NCI-H1092 (cell line): ENCODE measurements at regions not wholly inside any gene's neighbourhood (a gene's known extent, or its start where the extent isn't known, plus 50 kb on each side); places are given as distances from the start of the nearest gene placed in this dataset.

Experiments used
- DNase-seq: peaks from one replicate; lab custom pipeline; 2025; lab: John Stamatoyannopoulos, UW

GRCh38 chr3:137204409-137204808, 246.6 kb downstream of the IL20RB start:
- no peak for DNase-seq

DNA sequence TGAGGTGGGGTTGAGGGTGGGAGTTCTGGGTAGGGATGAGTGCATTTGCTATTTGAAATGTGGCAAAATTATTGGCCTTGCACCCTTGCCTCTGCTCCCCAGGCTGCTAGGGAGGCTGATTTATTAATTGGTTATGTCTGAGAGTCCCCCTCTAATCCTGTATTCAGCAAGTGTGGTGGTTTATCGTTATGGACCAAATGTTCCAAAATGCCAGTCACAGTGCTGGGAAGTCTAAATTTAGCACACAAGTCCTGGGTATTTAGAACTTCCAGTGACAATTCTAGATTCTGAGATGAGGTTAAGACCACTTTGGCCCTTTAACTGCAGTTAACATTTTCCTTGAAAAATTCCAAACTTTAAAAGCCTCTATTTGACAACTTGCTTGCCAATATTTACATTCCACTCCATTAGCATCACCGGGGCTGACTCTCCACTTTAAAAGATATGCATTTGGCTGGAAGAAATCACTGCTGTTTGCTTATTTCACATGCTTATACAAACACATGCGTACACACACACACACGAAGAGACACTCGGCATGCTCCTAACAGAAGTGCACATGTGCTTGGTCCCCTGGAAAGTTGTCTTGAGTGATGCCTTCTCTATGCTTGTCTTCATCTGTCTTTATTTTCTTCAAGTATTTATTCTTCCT, 247.7 kb downstream of the IL20RB start:
- no peak for DNase-seq

DNA sequence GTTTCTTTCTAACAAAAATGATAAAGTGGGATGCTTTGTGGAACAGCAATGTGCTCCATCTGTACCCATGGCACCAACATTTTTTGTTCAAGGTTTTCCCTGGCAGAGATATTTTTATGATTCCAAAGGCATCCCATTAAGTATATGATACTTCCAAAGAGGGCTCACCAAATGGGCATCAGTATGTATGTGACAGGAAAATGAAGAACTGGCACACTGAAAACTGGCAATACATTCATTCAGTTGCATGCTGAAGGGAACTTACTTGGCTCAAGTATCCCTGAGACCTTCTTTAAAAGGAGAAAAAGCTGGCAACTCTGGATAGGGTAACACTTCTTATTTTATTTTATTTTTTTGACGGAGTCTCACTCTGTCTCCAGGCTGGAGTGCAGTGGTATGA, 249.8 kb downstream of the IL20RB start:
- DNase-seq, result no peak

DNA sequence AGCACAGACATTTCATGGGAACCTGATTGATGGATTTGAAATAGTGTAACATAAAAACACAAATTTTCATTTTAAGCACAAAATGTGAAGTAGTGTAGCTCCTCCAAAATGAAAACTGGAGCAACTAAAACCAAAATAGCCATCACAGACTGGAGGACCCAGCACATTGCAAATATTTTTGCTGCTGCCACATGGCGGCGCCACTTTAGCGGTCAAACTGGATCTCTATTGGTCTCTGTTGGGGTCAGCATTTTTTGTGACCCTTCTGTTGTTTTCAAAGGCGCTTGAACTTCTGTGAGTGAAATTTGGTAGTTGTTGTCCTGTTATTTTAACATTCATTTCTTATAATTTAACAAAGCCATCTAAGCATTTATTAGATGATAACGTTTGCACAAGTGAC, 259.9 kb downstream of the IL20RB start:
- no peak for DNase-seq

GRCh38 chr3:137219801-137220445, 262.1 kb downstream of the IL20RB start:
- no peak for DNase-seq

GRCh38 chr3:137222736-137223225, 265.0 kb downstream of the IL20RB start:
- no peak for DNase-seq

- DNase-seq, result no peak
Measured at GRCh38 chr3:137224464-137224863, 266.7 kb downstream of the IL20RB start.

GRCh38 chr3:137242836-137243400, 285.1 kb downstream of the IL20RB start:
- no peak for DNase-seq

GRCh38 chr3:137246491-137246890, 288.7 kb downstream of the IL20RB start:
- DNase-seq, result no peak

DNA sequence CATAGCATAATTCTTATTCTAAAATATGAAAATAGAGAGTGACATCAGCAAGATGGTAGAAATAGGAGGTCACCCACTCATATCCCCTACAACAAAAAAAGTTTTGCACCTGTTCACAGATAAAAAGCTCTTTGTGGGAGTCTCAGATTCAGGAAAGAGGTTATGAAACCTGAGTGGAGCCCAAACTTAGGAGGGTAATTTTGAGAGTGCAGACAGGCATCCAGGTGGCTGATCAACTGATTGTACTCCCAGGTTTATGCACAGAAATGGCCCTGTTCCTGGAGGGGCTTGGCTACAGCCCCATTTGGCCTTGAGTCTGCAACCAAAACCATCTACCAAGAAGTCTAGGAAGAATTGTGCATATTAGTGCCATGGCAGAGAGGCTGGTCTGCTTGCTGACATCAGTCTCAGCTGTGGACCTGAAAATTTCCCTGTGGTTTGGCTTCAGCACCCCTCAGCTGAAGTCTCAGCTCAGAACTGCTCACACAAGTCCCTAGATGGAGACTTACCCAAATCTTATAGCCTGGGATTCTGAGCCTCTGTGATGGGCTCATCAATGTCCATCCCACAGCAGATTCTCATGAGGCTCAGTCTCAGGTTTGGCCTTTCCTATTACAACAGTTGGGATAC, 291.6 kb downstream of the IL20RB start:
- no peak for DNase-seq

DNA sequence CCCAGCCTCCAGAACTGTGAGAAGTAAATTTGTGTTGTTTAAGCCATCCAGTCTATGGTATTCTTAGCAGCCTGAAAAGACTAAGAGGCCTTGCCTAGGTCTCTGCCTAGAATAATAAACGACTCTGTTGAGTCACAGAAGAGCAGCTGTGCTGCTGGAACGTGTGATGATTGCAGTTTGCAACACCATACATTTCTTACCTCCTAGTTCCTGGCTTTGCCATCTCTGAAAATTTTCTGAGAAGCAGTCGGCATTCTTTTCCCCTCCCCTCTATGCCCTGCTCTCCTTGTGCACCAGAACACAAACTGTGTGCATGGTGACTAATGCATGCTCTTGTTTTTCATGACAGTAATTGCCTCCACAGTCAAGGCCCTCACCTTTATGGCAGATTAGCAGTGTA, 301.3 kb downstream of the IL20RB start:
- no peak for DNase-seq

GRCh38 chr3:137259701-137260100, 301.9 kb downstream of the IL20RB start:
- DNase-seq, result no peak

- DNase-seq, result peak; percentile 79
Measured at GRCh38 chr3:137264071-137264820, 306.5 kb downstream of the IL20RB start.

DNA sequence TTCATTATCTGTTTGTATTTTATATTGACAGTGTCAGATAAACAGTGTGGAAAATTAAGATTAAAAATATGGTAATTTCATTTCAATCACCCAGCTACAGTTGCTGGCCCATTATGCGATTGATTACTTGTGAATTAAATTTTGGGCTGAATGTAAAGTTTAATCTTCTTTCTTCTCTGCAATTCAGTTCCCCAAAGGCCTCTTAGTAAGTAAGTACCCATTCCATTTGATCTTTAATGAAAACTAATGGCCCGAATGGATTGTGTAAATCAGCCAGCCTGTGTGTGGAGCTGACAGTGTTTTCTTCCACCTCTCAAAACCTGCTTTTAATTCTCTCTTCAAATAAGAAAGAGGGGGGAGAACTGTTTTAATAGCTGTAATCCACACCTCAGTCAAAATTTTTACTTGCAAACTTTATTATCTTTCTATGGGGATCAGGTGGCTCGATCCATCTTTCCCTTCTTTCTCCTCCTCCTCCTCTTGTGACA, 307.1 kb downstream of the IL20RB start:
- DNase-seq, result no peak

DNA sequence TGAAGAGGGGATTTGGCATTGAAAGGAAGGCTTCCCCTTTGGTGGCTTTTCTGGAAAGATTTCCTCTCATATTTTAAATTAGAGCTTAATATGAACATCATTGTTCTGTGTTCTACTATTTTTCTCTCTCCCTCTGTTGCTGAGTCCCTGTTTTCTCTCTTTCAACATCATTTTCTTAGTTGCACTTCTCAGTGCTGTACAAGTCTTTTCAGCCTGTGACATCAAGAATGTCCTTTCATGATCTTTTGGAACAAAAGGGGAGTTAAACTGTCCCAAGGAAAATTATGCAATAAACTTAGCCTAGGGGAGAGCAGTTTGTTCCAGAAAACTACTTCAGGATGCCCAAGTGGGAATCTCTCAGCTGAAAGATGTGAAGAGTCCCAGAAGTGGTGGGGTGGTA, 325.1 kb downstream of the IL20RB start:
- DNase-seq, result no peak

GRCh38 chr3:137285924-137286323, 328.1 kb downstream of the IL20RB start:
- DNase-seq, result no peak

GRCh38 chr3:137293086-137293485, 335.3 kb downstream of the IL20RB start:
- DNase-seq, result no peak

DNA sequence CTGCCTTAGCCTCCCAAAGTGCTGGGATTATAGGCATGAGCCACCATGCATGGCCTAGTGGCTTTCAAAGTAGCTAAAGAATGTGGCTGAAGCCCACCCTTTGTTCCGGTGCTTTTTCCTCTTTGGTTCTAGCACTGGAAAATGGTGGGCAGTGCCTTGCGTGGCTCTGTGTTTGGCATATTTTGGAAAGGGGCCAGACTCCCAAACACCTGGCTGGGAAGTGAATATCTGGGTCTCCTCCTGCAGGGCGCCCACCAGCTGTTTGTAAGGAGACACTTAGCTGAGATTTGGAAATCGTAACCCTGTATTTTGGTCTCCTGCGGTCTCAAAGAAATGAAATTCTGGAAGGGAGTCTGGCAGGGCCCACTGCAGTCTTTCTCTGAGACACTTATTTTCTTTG, 336.4 kb downstream of the IL20RB start:
- DNase-seq, result no peak

DNA sequence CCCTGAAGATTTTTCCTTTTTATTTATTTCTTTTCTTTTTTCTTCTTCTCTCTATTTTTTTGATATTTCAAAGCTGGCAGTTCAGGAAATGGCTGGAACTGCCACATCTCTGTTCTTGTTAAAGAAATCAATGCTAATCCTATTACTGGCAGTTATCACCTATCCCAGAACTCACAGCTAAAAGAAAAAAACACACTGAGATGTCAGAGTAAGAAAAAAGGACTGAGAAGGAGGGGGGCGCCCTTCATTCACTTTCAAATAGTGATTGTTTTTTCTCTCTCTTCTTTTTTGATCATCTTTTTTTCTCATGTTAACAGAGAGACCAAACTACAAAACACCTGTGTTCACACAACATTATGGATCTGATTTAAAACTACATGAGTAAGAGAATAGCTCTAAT, 337.1 kb downstream of the IL20RB start:
- DNase-seq, result no peak

- no peak for DNase-seq
Measured at GRCh38 chr3:137295336-137295735, 337.6 kb downstream of the IL20RB start.

DNA sequence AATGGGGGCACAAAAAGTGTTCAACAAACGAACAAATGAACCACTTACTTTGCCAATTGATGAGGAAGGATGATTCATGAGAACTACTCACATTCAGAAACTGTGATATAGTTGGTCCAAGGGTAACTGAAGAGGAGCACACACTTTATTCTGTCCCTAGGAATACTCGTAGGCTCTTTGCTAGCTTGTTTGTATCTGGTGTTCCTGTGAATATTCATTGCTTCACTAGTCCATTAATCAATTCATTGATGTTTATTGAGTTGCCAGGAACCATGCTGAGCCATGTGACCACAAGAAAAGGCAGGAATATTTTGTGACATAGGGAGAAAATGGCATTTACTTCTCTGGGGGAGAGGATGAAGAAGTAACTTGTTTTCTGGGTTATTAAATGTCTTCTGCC, 338.3 kb downstream of the IL20RB start:
- no peak for DNase-seq

DNA sequence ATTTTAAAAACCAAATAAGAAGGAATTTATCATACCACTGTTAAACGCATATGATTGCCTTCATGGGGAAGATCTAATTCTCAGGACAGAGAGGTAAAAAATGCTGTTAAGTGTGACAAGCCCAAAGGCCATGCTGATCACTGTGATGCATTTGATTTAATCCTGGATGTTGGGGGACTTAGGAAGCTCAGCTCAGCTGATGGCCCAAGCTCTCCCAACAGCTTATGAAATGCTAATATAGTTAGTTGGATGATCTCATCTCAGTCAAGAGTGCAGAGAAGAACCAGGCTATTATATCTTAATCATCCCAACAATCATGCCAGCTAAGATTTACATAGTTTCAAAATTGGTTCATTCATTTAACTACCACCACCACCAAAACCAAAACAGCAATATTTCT, 340.0 kb downstream of the IL20RB start:
- no peak for DNase-seq
